Osteoblast (primary cell): ENCODE measurements at regions not wholly inside any gene's neighbourhood (a gene's known extent, or its start where the extent isn't known, plus 50 kb on each side); places are given as distances from the start of the nearest gene placed in this dataset.

Experiments
- DNase-seq: peaks from one replicate; pipeline ENCODE4 v3.0.0; 2011; ENCODE audit warnings: low spot score, mixed read lengths; ENCODE audit not compliant: insufficient read length; ENCODE audit errors: missing footprints
- H2AFZ ChIP-seq: 2 replicates; pipeline ENCODE4 v1.6.0; 2011; ENCODE audit warnings: mild to moderate bottlenecking, low read length
- H3K27ac ChIP-seq: 2 replicates; pipeline ENCODE4 v1.5.1; 2011; ENCODE audit warnings: mild to moderate bottlenecking, low read depth, low read length, moderate library complexity
- H3K27me3 ChIP-seq: 2 replicates; pipeline ENCODE4 v1.6.0; 2012; ENCODE audit warnings: mild to moderate bottlenecking, control low read depth, inconsistent platforms, low read length, moderate library complexity; ENCODE audit not compliant: insufficient read depth
- H3K36me3 ChIP-seq: 2 replicates; pipeline ENCODE4 v1.5.1; 2011; ENCODE audit warnings: mild to moderate bottlenecking, low read length, control low read depth, moderate library complexity; ENCODE audit not compliant: insufficient read depth
- H3K4me1 ChIP-seq: 2 replicates; pipeline ENCODE4 v1.5.1; 2011; ENCODE audit warnings: mild to moderate bottlenecking, low read length, control low read depth, moderate library complexity; ENCODE audit not compliant: insufficient read depth
- H3K4me2 ChIP-seq: 2 replicates; pipeline ENCODE4 v1.6.0; 2011; ENCODE audit warnings: mild to moderate bottlenecking, low read length; ENCODE audit not compliant: insufficient read depth
- H3K4me3 ChIP-seq: fragments of 200-600 bp; sonication (generic); 3 replicates; pipeline ENCODE4 v1.5.1; 2012; ENCODE audit warnings: mild to moderate bottlenecking, low read length, inconsistent platforms; ENCODE audit not compliant: insufficient read depth
- H3K79me2 ChIP-seq: 2 replicates; pipeline ENCODE4 v1.6.0; 2012; ENCODE audit warnings: mild to moderate bottlenecking, low read length, control low read depth, inconsistent platforms; ENCODE audit not compliant: insufficient read depth
- H3K9me3 ChIP-seq: 2 replicates; pipeline ENCODE4 v1.5.1; 2011; ENCODE audit warnings: low read depth, low read length, control low read depth
- H4K20me1 ChIP-seq: 2 replicates; pipeline ENCODE4 v1.6.0; 2012; ENCODE audit warnings: mild to moderate bottlenecking, low read length, control low read depth; ENCODE audit not compliant: insufficient read depth
- CTCF ChIP-seq: IDR thresholded peaks from 2 replicates; pipeline ENCODE4 v1.5.1; 2011; ENCODE audit warnings: mild to moderate bottlenecking, low read depth, low read length, moderate library complexity; ENCODE audit errors: extremely low read depth

- Histone ChIP-seq H3K4me1 (peaks cover 2% of the 10 kb centered on the region), H3K9me3 (no peaks in the 10 kb centered on the region), H3K4me2 (no peak overlapping the region), H3K36me3 (no peaks in the 10 kb centered on the region), H3K4me3 (no peak overlapping the region), H3K27ac (no peak overlapping the region), H2AFZ (no peak overlapping the region), H4K20me1 (no peaks in the 10 kb centered on the region), H3K79me2 (no peaks in the 10 kb centered on the region), H3K27me3 (no peaks in the 10 kb centered on the region)
- TF ChIP-seq CTCF, result no peak
- DNase-seq, result no peak
Measured at GRCh38 chr5:174414315-174414710, 310.1 kb upstream of the MSX2 start.

GRCh38 chr5:174418809-174419539, 305.4 kb upstream of the MSX2 start:
- peak; percentile 65 for DNase-seq
- Histone ChIP-seq H3K27me3 (no peaks in the 10 kb centered on the region), H3K4me2 (peak overlapping the region; percentile 71), H3K4me1 (peaks cover under 1% of the 10 kb centered on the region), H2AFZ (peak overlapping the region; percentile 54), H4K20me1 (no peaks in the 10 kb centered on the region), H3K27ac (no peak overlapping the region), H3K9me3 (no peaks in the 10 kb centered on the region), H3K4me3 (peak overlapping the region; percentile 43), H3K36me3 (no peaks in the 10 kb centered on the region), H3K79me2 (no peaks in the 10 kb centered on the region)
- TF ChIP-seq CTCF, result no peak

GRCh38 chr5:174419540-174420132, 304.7 kb upstream of the MSX2 start:
- no peaks in the 10 kb centered on the region for H3K79me2 ChIP-seq
- H2AFZ ChIP-seq, result peak overlapping the region; percentile 54
- TF ChIP-seq CTCF, result peak; percentile 97
- peak; percentile 91 for DNase-seq
- peak overlapping the region; percentile 71 for H3K4me2 ChIP-seq
- H4K20me1 ChIP-seq, result no peaks in the 10 kb centered on the region
- H3K27ac ChIP-seq, result no peak overlapping the region
- H3K4me1 ChIP-seq, result no peaks in the 10 kb centered on the region
- H3K9me3 ChIP-seq, result no peaks in the 10 kb centered on the region
- no peaks in the 10 kb centered on the region for H3K36me3 ChIP-seq
- H3K4me3 ChIP-seq, result peak overlapping the region; percentile 43
- H3K27me3 ChIP-seq, result no peaks in the 10 kb centered on the region

- Histone ChIP-seq H2AFZ (no peak overlapping the region), H3K36me3 (no peaks in the 10 kb centered on the region), H3K4me2 (no peak overlapping the region), H3K27me3 (no peaks in the 10 kb centered on the region), H3K4me3 (no peak overlapping the region), H4K20me1 (no peaks in the 10 kb centered on the region), H3K79me2 (no peaks in the 10 kb centered on the region), H3K27ac (no peak overlapping the region), H3K4me1 (no peaks in the 10 kb centered on the region), H3K9me3 (no peaks in the 10 kb centered on the region)
- TF ChIP-seq CTCF, result no peak
- DNase-seq, result no peak
Measured at GRCh38 chr5:174420651-174421407, 303.6 kb upstream of the MSX2 start.
